Neural cell (in vitro differentiated cells): ENCODE measurements at regions not wholly inside any gene's neighbourhood (a gene's known extent, or its start where the extent isn't known, plus 50 kb on each side); places are given as distances from the start of the nearest gene placed in this dataset.

Experiments
- H2AFZ ChIP-seq: fragments of 200-600, 300-800 bp; sonication (generic), shearing (Covaris generic); 2 replicates; pipeline ENCODE4 v1.6.0; 2014; ENCODE audit warnings: low read depth, mild to moderate bottlenecking, antibody characterized with exemption, low read length, moderate library complexity
- H3F3A ChIP-seq: fragments of 200-600 bp; shearing (Covaris generic); 2 replicates; pipeline ENCODE4 v1.6.1; 2016; ENCODE audit warnings: mild to moderate bottlenecking, moderate library complexity, mixed read lengths, antibody characterized with exemption, low read length; ENCODE audit not compliant: insufficient read depth, poor library complexity, severe bottlenecking
- H3K27ac ChIP-seq: fragments of 200-600, 300-800 bp; sonication (generic), shearing (Covaris generic); 2 replicates; pipeline ENCODE4 v1.5.1; 2014; ENCODE audit warnings: mild to moderate bottlenecking, low read length, moderate library complexity
- H3K27me3 ChIP-seq: fragments of 300-800, 200-600 bp; sonication (generic), shearing (Covaris generic); 2 replicates; pipeline ENCODE4 v1.6.0; 2014; ENCODE audit warnings: mild to moderate bottlenecking, low read depth, low read length, moderate library complexity; ENCODE audit not compliant: insufficient read depth
- H3K36me3 ChIP-seq: fragments of 300-800, 200-600 bp; sonication (generic), shearing (Covaris generic); 2 replicates; pipeline ENCODE4 v1.5.1; 2014; ENCODE audit warnings: mild to moderate bottlenecking, antibody characterized with exemption, low read length, moderate library complexity; ENCODE audit not compliant: insufficient read depth
- H3K4me2 ChIP-seq: fragments of 300-800, 200-600 bp; sonication (generic), shearing (Covaris generic); 2 replicates; pipeline ENCODE4 v1.6.0; 2014; ENCODE audit warnings: mild to moderate bottlenecking, low read length
- H3K4me3 ChIP-seq: fragments of 300-800, 200-600 bp; sonication (generic), shearing (Covaris generic); 2 replicates; pipeline ENCODE4 v1.5.1; 2014; ENCODE audit warnings: mild to moderate bottlenecking, low read length, moderate library complexity
- H3K79me2 ChIP-seq: fragments of 200-600 bp; shearing (Covaris generic); replicated peaks from 2 replicates; pipeline ENCODE4 v1.6.0; 2014; ENCODE audit warnings: mild to moderate bottlenecking, low read length, moderate library complexity; ENCODE audit not compliant: insufficient read depth
- H3K9ac ChIP-seq: fragments of 300-800, 200-600 bp; sonication (generic), shearing (Covaris generic); 2 replicates; pipeline ENCODE4 v1.6.1; 2016; ENCODE audit warnings: mild to moderate bottlenecking, low read length, mixed read lengths
- H3K9me2 ChIP-seq: fragments of 200-600 bp; shearing (Covaris generic); 2 replicates; pipeline ENCODE4 v1.6.1; 2016; ENCODE audit warnings: mild to moderate bottlenecking, low read length, mixed read lengths; ENCODE audit not compliant: insufficient read depth
- H3K9me3 ChIP-seq: fragments of 200-600, 300-800 bp; sonication (generic), shearing (Covaris generic); 2 replicates; pipeline ENCODE4 v1.6.1; 2016; ENCODE audit warnings: mild to moderate bottlenecking, mixed run types, low read length, moderate library complexity, mixed read lengths
- H4K20me1 ChIP-seq: fragments of 200-600 bp; shearing (Covaris generic); 2 replicates; pipeline ENCODE4 v1.6.1; 2016; ENCODE audit warnings: mild to moderate bottlenecking, mixed run types; ENCODE audit not compliant: insufficient read depth
- CTCF ChIP-seq: fragments of 450-650 bp; IDR thresholded peaks from 2 replicates; pipeline ENCODE4 v1.5.1; 2014; ENCODE audit warnings: antibody characterized with exemption, mild to moderate bottlenecking, moderate library complexity; ENCODE audit not compliant: poor library complexity, severe bottlenecking
- EP300 ChIP-seq: fragments of 450-650 bp; conservative IDR thresholded peaks from 2 replicates; pipeline ENCODE4 v1.6.1; 2014; ENCODE audit warnings: antibody characterized with exemption, mild to moderate bottlenecking, moderate library complexity; ENCODE audit not compliant: poor library complexity, severe bottlenecking
- EZH2 ChIP-seq: fragments of 200-600, 300-800 bp; shearing (Covaris generic), sonication (generic); IDR thresholded peaks from 2 replicates; pipeline ENCODE4 v1.6.1; 2014; ENCODE audit warnings: antibody characterized with exemption, low read length, borderline replicate concordance, mild to moderate bottlenecking; ENCODE audit not compliant: insufficient read depth, poor library complexity, severe bottlenecking
- MXI1 ChIP-seq: fragments of 450-650 bp; conservative IDR thresholded peaks from 2 replicates; pipeline ENCODE4 v1.6.1; 2014; ENCODE audit warnings: antibody characterized with exemption, mild to moderate bottlenecking; ENCODE audit not compliant: poor library complexity, severe bottlenecking
- POLR2AphosphoS5 ChIP-seq: IDR thresholded peaks from 2 replicates; pipeline ENCODE4 v1.6.1; 2012
- RAD21 ChIP-seq: fragments of 450-650 bp; conservative IDR thresholded peaks from 2 replicates; pipeline ENCODE4 v1.6.1; 2014; ENCODE audit warnings: antibody characterized with exemption, mild to moderate bottlenecking, moderate library complexity
- REST ChIP-seq: IDR thresholded peaks from 2 replicates; pipeline ENCODE4 v1.6.1; 2012; ENCODE audit warnings: borderline replicate concordance
- SMC3 ChIP-seq: fragments of 450-650 bp; conservative IDR thresholded peaks from 2 replicates; pipeline ENCODE4 v1.6.1; 2014; ENCODE audit warnings: antibody characterized with exemption, mild to moderate bottlenecking, moderate library complexity; ENCODE audit not compliant: poor library complexity
- TAF1 ChIP-seq: IDR thresholded peaks from 2 replicates; pipeline ENCODE4 v1.6.1; 2012; ENCODE audit warnings: low read depth

GRCh38 chr9:7325995-7326394 is 473.6 kb downstream of the DMAC1 start:
- Histone ChIP-seq H4K20me1 (no peaks in the 10 kb centered on the region), H3K4me2 (no peak overlapping the region), H3F3A (no peaks in the 10 kb centered on the region), H3K27me3 (no peaks in the 10 kb centered on the region), H3K79me2 (no peaks in the 10 kb centered on the region), H3K9me2 (no peaks in the 10 kb centered on the region), H3K27ac (no peak overlapping the region), H3K4me3 (no peak overlapping the region), H3K9ac (no peak overlapping the region), H3K36me3 (no peaks in the 10 kb centered on the region), H3K9me3 (no peaks in the 10 kb centered on the region), H2AFZ (no peak overlapping the region)
- no peak for TF ChIP-seq TAF1
- no peak for TF ChIP-seq POLR2AphosphoS5
- no peak for TF ChIP-seq MXI1
- no peak for TF ChIP-seq EP300
- no peak for TF ChIP-seq EZH2
- TF ChIP-seq CTCF = no peak
- no peak for TF ChIP-seq SMC3
- TF ChIP-seq RAD21 = no peak
- TF ChIP-seq REST = no peak

GRCh38 chr9:7324152-7324598 is 475.4 kb downstream of the DMAC1 start:
- Histone ChIP-seq H3K9me2 (no peaks in the 10 kb centered on the region), H3K27ac (no peak overlapping the region), H3K9me3 (no peaks in the 10 kb centered on the region), H3K9ac (no peak overlapping the region), H3K79me2 (no peaks in the 10 kb centered on the region), H2AFZ (no peak overlapping the region), H3K27me3 (no peaks in the 10 kb centered on the region), H3K4me2 (no peak overlapping the region), H3K4me3 (no peak overlapping the region), H4K20me1 (no peaks in the 10 kb centered on the region), H3F3A (no peaks in the 10 kb centered on the region), H3K36me3 (no peaks in the 10 kb centered on the region)
- no peak for TF ChIP-seq POLR2AphosphoS5
- TF ChIP-seq EP300 = no peak
- no peak for TF ChIP-seq MXI1
- no peak for TF ChIP-seq SMC3
- no peak for TF ChIP-seq RAD21
- no peak for TF ChIP-seq REST
- TF ChIP-seq CTCF = no peak
